ENCODE measurements at regions not wholly inside any gene's neighbourhood (a gene's known extent, or its start where the extent isn't known, plus 50 kb on each side); places are given as distances from the start of the nearest gene placed in this dataset.
A peak's percentile ranks its signal among the peaks of the same experiment; 100 is the strongest.
"Not testable (repeated sequence)": the region's sequence is repeated elsewhere in the genome, so short reads cannot be mapped to it uniquely, and the experiment has no call there.

GRCh38 chr2:95654897-95655296 lies 63.1 kb downstream of the TRIM43 start:
- FAIRE-seq; DNase-seq (ENCODE audit: insufficient read length, low spot score): not testable (repeated sequence)

DNA sequence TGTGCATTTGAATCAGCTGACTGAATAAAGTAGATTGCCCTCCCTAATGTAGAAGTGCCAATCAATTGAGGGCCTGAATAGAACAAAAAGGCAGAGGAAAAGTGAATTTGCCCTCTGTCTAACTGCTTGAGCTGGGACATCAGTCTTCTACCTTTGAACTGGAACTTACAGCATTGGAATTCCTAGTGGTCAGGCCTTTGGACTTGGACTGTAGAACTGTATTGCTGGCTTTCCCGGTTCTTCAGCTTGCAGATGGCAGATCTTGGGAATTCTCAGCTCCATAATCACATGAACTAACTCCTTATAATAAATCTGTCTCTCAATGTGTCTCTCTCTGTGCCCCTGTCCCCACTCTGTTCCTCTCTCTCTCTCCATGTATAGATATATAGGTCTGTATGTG lies 64.8 kb downstream of the TRIM43 start:
- not testable (repeated sequence) for DNase-seq (ENCODE audit: insufficient read length, low spot score); FAIRE-seq

DNA sequence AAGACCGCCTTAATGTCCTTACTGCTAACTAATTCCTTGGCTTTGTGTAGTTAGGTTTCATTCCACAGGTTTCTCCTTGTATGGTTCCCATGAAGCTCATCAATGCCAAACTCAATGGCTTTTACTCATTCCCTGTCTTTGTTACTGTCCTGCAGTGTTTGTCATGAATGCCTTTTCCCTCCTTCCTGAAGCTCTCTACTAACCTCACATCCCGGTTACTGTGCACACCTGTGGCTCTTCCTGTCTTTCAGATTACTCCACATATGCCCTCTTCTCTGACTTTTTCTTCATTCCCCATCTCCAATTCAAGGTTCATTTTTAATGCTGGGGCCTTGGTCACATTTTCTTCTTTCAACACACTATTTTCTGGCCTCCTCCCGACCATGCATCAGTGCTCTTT lies 66.1 kb downstream of the TRIM43 start:
- not testable (repeated sequence) for DNase-seq (ENCODE audit: insufficient read length, low spot score); FAIRE-seq

DNA sequence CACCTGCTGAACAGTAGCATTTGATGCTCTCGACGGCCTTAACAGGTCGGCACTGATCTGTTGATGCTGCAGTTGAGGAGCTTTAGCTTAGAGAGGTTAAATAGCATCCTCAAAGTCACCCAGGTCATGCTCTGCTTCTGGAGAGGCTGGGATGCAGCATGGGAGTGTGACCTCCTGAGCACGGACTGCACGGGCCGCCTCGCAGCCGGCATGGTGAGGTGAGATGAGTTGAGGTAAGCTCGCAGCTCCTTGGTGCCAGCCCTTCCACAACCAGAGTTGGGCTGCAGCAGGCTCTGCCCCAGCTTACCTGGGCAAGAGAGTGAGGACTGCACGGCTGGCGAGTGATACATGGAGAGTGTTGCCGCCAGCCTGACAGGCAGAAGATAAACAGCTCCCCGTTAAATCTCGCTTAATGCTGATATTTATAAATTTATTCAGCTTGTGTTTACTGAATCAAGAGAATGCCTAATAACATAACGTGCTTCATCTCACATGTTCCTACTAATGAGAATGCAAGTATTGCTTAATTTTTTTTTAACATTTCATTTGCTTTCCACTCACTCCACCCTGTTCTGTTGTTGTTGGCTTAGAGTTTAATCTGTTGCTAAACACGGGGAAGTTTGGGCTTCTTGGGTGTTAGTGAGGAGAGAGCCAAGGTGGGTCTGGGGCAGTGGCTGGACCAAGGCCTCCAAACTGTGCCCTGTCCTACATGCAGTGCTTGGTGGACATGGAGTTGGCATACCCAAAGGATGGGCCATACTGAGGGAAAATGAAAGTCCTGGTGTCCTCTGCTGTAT lies 69.2 kb downstream of the TRIM43 start:
- FAIRE-seq; DNase-seq (ENCODE audit: insufficient read length, low spot score): not testable (repeated sequence)

- DNase-seq (ENCODE audit: insufficient read length, low spot score) = not testable (repeated sequence)
- FAIRE-seq = peak; percentile 80
These were observed 72.0 kb downstream of the TRIM43 start for GRCh38 chr2:95663471-95664441.

- FAIRE-seq = peak; percentile 67
- not testable (repeated sequence) for DNase-seq (ENCODE audit: insufficient read length, low spot score)
These were observed 74.8 kb downstream of the TRIM43 start for GRCh38 chr2:95666636-95667035.

- DNase-seq (ENCODE audit: insufficient read length, low spot score) = no peak
- no peak for FAIRE-seq
These were observed 75.7 kb downstream of the TRIM43 start for GRCh38 chr2:95667480-95667879.

GRCh38 chr2:95668934-95669333 lies 77.1 kb downstream of the TRIM43 start:
- not testable (repeated sequence) for DNase-seq (ENCODE audit: insufficient read length, low spot score); FAIRE-seq

DNA sequence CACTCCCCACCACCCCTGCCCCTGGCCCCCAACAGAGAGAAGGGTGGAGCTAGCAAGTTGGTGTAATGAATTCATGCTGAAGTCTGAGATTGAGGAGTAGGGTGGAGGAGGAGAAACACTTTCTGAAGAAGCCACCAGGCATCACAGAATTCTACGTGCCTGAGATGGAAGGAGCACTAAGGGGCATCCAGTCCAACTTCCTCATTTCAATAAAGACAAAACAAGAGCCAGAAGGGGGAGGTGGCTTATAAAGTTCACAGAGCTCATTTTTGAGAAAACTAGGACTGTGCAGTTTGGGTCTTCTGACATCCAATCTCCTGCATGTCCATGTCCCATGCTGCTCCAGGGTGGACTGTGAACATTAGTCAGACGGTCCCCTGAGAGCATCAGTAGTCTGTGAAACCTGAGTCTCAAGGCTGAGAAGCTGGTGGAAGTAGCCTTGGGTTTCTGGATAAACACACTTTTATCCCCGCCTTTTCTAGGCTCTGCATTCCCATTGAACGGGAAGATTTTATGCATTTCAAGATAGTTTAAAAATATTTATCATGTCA lies 77.7 kb downstream of the TRIM43 start:
- no peak for DNase-seq (ENCODE audit: insufficient read length, low spot score)
- FAIRE-seq = no peak

- DNase-seq (ENCODE audit: insufficient read length, low spot score) (no peak), FAIRE-seq (peak; percentile 20)
These were observed 78.4 kb downstream of the TRIM43 start for GRCh38 chr2:95670167-95670566.

DNA sequence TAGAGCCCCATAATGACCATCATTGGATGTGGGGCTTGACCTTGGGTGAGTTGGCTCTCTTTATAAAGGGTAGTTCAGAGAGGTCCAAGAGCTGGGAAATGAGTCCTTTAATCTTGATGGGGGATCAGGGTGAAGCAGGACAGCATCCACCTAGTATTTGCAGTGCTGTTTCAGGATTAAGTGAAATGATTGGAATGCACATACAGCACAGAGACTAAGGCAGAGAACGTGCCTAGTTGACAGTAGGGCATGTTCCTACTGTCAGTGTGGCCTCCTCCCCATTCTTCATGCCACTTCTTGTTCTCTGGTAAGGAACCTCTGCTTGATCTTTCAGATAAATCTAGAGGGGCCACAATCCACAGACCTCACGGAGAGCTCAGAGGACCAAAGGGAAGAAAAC lies 78.9 kb downstream of the TRIM43 start:
- FAIRE-seq (peak; percentile 52), DNase-seq (ENCODE audit: insufficient read length, low spot score) (no peak)

DNA sequence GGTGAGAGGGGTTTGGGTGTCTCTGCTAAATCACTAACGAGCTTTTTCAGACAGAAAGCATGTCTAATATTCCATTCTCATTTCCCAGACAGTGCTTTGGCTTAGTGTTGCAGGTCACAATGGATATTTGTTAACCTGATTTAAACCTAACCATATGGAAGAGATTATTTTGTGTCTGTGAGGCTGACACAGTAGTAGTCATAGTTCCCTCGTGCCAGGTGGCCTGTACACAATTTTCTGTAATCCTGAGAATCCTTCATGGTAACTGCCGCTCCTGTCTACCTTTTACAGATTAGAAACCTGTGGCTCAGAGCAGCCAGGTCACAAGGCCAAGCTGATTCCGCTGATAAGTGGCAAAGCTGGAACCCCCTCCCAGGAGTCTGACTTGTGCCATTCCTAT lies 79.4 kb downstream of the TRIM43 start:
- DNase-seq (ENCODE audit: insufficient read length, low spot score) = not testable (repeated sequence)
- FAIRE-seq = peak; percentile 73

DNA sequence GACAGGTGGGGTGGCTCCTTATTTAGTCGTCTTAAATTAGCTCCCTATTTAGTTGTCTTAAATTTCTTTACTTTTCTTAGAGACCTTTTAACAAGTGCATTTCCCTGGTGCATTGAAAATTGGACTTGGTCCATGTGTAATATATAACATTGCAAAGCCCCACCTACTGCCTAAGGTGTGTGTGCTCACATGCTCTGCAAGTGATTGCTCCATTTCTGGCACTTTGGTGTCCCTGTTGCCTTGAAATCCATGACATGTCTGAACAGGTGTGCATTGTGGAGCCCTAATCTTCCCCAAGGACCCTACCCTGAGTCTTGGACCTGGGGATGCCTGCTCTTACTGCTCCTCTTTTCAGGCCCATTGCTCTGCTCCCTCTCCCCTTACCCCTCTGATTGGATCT lies 80.2 kb downstream of the TRIM43 start:
- not testable (repeated sequence) for DNase-seq (ENCODE audit: insufficient read length, low spot score); FAIRE-seq

DNA sequence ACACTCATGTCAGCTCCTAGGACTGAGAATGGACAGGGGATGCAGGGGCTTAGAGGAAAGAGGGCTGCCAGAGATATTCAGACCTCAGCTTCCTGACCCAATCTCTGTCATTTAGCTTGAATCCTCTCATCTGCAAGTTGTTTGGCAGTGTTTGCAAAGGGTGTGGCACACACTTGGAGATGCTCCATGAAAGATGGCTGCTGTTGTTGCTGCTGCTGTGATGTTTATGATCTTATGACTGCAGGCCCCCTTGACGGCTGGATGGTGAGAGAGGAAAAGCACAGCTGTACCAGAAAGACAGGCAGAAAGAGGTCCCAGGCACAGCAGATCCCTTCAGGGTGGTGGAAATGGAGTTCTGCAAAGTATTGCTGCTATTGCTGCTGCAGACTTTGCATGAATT lies 80.7 kb downstream of the TRIM43 start:
- not testable (repeated sequence) for DNase-seq (ENCODE audit: insufficient read length, low spot score)
- FAIRE-seq = peak; percentile 4

GRCh38 chr2:95674186-95674585 lies 82.4 kb downstream of the TRIM43 start:
- FAIRE-seq (no peak), DNase-seq (ENCODE audit: insufficient read length, low spot score) (no peak)

DNA sequence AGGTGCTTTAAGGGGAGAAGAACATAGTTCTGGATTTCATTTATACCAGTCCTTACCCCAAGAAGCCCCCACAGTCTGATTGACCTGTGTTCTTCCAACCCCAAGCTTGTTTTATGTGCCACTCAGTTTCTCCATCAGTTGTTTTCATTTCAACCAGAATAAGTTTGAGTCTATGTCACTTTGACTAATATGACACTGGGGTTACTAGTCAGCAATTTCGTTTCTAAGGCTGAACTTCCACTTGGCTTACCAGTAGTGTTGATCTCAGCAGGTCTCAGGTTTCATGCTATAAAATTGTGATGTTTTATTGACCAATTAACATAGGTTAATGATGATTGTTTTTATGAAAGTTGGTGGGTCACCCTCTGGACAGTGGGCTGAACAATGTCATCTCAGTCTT lies 84.8 kb downstream of the TRIM43 start:
- not testable (repeated sequence) for DNase-seq (ENCODE audit: insufficient read length, low spot score); FAIRE-seq

DNA sequence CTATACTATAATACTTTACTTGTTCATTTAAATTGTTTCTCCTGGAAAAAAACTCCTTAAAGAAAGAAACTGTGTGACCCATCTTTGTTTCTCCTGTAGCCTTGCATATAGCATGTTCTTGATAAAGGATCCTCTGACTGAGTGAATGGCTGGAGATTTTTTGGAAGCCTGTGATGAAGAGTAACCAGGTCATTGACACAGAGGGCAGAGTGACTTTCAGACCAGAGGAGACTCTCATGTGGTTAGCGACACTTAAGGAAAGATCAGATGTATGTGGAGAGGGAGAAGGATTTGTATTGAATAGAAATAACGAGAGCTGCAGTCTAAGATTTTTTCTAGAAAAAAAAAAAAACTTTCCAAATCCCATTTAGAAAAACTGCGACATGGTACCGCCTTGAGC lies 85.5 kb downstream of the TRIM43 start:
- FAIRE-seq (no peak), DNase-seq (ENCODE audit: insufficient read length, low spot score) (no peak)

GRCh38 chr2:95677833-95678232 lies 86.0 kb downstream of the TRIM43 start:
- not testable (repeated sequence) for FAIRE-seq; DNase-seq (ENCODE audit: insufficient read length, low spot score)

- not testable (repeated sequence) for DNase-seq (ENCODE audit: insufficient read length, low spot score); FAIRE-seq
These were observed 89.4 kb downstream of the TRIM43 start for GRCh38 chr2:95681158-95681557.

DNA sequence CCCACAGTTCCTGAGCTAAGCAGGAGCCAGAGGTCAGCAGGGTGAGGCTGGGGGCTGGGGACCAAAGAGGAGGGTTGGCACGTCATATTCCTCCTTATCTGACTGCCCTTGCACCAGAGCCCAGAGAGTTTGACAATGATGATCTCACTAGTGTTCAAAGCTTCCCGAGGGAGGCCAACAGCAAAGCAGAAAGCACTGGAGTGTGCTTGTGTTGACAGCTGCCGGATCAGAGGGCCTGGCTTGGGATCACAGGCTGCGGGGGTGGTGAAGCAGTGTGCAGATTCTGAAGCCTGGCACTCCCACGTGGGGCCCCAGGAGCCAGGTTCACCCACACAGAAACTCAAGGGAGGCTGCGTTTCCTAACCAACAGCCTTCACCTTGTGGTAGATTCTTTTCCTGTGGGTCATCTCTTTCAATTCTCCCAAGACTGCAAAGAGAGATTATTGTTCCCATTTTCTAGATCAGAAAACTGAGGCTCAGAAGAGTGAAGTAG lies 89.8 kb downstream of the TRIM43 start:
- FAIRE-seq = peak; percentile 59
- not testable (repeated sequence) for DNase-seq (ENCODE audit: insufficient read length, low spot score)
